LHCN-M2 (cell line): ENCODE measurements at regions not wholly inside any gene's neighbourhood (a gene's known extent, or its start where the extent isn't known, plus 50 kb on each side); places are given as distances from the start of the nearest gene placed in this dataset.

Experiments used
- DNase-seq: peaks from one replicate; pipeline ENCODE4 v3.0.0-alpha.2; 2012; ENCODE audit warnings: low read depth

- DNase-seq, result no peak
Observed at GRCh38 chr5:77844623-77845323, 68.6 kb upstream of the TBCA start.

DNA sequence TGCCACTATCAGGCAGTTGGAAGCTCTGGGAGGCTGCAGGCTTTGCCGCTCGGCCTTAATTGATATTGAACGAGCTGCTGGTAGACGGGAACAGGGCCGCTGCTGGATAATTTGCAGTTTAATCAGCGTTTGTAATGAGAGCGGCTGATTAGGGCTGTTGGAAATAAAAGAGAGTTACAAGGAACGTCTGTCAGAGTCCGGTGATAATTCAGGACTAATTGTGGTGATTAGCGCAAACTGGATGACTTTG is 68.2 kb upstream of the TBCA start:
- no peak for DNase-seq

DNA sequence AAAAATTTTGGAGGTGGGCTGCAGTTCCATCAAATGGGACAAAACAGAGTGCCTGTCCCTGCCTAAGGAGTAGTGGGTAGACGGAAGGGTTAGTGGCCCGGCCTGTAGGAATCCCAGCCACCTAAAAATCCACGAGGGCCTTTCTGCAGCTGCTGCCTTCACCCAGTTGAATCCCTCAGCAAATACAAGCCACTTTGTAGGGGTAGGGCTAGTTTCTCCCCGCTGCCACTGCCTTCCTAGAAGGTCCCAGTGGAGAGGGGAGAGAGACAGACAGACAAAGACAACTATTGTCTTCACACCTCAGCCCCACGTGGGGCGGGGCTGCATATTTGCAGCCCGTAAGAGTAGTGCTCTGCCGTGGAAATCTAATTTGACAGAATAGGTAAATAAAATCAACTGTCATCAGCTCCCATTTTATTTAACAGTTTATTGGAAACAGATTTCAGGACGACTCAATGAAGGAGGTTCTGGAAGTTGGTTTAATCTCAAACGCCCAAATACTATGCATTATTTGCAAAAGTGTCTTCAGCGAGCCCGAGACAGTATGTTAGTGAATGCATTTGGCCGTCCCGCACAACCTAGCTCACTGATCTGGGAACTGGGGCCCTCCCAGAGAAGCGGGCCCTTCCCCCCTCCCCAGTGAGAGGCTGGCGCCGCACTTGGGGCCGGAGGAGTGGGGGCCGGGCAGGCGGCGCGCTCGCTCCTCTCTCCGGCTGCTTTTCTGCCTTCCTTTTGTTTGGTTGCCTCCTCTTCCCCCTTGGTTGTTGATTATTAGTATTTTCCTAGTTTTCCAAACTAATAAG is 67.6 kb upstream of the TBCA start:
- DNase-seq, result no peak

DNA sequence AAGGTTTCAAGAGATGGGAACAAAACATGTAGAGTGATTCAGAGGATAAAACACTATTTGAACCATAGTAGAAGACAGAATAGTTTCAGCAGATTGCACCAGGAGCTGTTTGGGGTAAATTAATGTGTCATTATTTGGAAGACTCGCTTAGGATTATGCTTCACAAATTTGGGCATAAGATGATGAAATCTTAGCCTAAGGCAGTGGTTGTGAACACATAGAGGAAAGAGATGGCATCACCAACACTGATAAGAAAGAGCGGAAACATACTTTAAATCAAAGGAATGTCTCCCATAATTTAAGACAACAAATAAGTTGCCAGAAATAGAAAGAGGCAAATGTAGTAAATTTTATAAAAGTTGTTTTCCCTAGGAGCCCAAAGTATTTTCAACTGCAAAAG is 66.1 kb upstream of the TBCA start:
- DNase-seq, result no peak

- DNase-seq, result peak; percentile 13
Observed at GRCh38 chr5:77841616-77842015, 65.5 kb upstream of the TBCA start.

DNA sequence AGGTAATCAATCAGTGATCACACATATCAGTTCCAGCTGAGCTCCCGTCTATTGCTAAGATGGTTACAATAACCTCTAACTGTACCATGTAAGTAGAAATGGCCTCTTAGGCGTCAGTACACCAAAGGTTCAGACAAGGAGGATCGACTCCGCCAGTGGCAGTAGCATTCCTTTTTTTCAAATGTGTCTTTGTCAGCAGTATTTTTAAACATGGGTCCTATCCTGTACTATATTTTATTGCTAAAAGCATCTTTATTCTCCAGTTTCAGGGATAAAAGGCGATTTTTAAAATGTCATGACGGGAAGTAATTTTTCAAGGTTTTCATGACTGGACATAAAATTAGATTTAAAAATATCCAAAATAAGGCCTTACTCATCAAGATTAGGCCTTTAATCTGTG is 64.8 kb upstream of the TBCA start:
- no peak for DNase-seq

GRCh38 chr5:77839691-77840090 is 63.6 kb upstream of the TBCA start:
- no peak for DNase-seq

GRCh38 chr5:77832938-77833337 is 56.8 kb upstream of the TBCA start:
- no peak for DNase-seq

- no peak for DNase-seq
Observed at GRCh38 chr5:77832166-77832770, 56.1 kb upstream of the TBCA start.

- DNase-seq, result no peak
Observed at GRCh38 chr5:77828445-77828844, 52.3 kb upstream of the TBCA start.
